Coronary artery (tissue), 2 donors: ENCODE measurements at regions not wholly inside any gene's neighbourhood (a gene's known extent, or its start where the extent isn't known, plus 50 kb on each side); places are given as distances from the start of the nearest gene placed in this dataset.

Experiments used
- DNase-seq: peaks from one replicate; pipeline ENCODE4 v3.0.0-alpha.2; 2017; ENCODE audit warnings: low spot score
- H3K27ac ChIP-seq, 2 donors: fragments of 200-600 bp; sonication (generic); one replicate each; pipeline ENCODE4 v1.5.1; 2016 to 2019
- H3K4me3 ChIP-seq: fragments of 200-600 bp; sonication (generic); 2 replicates; pipeline ENCODE4 v1.5.1; 2016; ENCODE audit warnings: mild to moderate bottlenecking, moderate library complexity
- TF ChIP-seq, protein P1 (sequence below): fragments of 200-600 bp; sonication (generic); IDR thresholded peaks from one replicate; pipeline ENCODE4 v1.5.1; 2019; ENCODE audit warnings: antibody characterized with exemption

DNA sequence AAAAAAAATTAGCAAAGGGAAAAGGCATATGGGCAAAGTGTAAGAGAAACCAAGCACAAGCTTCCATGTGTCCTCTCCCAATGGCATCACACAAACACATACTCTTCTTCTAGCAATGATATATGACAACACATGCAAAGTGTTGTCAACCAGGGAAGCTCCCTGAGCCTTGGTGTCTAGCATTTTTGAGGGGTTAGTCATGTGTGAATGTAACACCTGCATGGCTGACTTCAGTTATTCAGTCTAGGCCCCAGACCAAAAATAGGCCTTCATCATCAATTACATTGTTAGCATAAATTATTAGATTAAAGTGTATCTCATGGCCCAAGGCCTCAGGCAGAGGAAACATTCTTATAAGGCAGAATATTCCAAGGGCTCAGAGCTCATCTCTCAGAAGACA lies 450.0 kb downstream of the TLE1 start:
- DNase-seq, result no peak
- Histone ChIP-seq H3K4me3 (no peak overlapping the region), H3K27ac (no peak overlapping the region)
- TF ChIP-seq, protein P1, sequence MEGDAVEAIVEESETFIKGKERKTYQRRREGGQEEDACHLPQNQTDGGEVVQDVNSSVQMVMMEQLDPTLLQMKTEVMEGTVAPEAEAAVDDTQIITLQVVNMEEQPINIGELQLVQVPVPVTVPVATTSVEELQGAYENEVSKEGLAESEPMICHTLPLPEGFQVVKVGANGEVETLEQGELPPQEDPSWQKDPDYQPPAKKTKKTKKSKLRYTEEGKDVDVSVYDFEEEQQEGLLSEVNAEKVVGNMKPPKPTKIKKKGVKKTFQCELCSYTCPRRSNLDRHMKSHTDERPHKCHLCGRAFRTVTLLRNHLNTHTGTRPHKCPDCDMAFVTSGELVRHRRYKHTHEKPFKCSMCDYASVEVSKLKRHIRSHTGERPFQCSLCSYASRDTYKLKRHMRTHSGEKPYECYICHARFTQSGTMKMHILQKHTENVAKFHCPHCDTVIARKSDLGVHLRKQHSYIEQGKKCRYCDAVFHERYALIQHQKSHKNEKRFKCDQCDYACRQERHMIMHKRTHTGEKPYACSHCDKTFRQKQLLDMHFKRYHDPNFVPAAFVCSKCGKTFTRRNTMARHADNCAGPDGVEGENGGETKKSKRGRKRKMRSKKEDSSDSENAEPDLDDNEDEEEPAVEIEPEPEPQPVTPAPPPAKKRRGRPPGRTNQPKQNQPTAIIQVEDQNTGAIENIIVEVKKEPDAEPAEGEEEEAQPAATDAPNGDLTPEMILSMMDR, result no peak

DNA sequence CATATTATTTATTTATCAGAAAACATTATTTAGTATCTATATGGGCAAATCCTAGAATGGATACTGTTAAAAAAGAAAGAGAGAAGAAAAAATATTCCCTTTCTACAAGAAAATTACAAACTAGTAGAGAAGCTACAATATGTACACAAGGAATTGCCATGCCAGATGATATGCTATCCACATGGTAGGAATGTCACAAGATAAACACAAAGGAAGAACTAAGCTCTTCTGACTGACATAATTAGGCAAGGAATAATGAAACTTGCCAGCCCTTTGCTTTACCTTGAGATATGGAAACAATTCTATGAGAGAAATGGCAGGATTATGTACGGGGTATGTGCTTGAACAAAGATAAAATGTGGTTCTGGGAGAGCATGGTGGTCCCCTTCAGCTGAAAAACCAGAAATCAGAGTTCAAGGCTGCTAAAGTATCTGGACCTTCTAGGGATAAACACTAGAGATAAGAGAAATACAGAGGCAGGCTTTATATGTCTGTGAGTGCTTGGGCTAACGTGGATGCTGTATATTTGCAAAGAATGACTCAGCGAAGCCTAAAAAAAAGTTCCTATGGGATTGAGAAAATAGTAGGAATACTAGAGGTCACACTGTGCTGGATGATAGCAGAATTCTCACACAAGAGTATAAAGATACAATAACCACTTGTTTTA lies 451.6 kb downstream of the TLE1 start:
- no peak overlapping the region for H3K4me3 ChIP-seq
- TF ChIP-seq, protein P1, result no peak
- no peak for DNase-seq
- no peak overlapping the region for H3K27ac ChIP-seq

DNA sequence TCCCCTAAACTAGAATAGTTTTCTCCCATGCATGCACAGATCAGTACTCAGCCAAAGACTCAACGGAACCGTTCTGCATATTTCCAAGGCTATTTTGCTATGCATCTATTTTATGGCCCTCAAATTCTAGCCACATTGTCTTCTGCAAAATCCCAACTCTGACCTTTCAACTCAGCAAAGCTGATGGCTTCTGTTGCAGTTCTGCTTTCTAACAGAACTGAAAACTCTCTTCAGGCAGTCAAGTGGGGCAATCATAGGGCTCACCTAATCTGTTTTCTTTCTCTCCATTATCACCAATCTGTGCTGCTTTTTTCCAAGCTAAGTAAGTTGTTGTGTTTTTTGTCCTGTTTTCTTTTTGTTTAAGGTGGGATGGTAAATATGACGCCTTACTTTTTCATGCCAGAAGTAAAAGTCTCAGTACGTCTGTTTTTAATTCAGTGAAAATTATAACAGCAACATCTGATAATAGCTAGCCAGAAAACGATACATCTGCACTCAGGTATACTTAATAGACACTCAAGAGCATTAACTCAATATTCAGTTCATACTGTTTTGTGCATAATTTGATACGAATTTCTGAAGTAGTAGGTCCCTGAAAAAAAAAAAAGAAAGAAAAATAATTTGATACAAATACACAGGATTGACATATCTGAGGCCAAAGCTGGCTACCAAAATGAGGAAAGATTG lies 454.3 kb downstream of the TLE1 start:
- TF ChIP-seq, protein P1, result no peak
- no peak for DNase-seq
- Histone ChIP-seq H3K4me3 (no peak overlapping the region), H3K27ac (no peak overlapping the region)

DNA sequence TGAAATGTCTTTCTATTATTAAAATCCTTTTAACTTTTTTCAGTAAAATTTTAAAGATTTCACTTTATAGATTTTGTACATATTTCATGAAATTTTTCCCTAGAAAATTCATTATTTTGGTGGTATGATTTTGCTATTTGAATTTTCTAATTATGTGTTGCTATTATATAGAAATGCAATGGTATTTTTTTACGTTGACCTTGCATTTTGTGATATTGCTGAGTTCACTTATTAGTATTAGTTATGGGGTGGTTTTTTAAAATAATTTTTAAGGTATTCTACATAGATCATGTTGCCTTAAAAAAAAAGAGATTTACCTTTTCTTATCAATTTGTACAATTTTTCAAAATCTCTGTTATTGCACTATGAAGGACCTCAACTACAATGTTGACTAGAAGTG lies 458.3 kb downstream of the TLE1 start:
- TF ChIP-seq, protein P1, result no peak
- no peak for DNase-seq
- no peak overlapping the region for H3K4me3 ChIP-seq
- H3K27ac ChIP-seq, result no peak overlapping the region

DNA sequence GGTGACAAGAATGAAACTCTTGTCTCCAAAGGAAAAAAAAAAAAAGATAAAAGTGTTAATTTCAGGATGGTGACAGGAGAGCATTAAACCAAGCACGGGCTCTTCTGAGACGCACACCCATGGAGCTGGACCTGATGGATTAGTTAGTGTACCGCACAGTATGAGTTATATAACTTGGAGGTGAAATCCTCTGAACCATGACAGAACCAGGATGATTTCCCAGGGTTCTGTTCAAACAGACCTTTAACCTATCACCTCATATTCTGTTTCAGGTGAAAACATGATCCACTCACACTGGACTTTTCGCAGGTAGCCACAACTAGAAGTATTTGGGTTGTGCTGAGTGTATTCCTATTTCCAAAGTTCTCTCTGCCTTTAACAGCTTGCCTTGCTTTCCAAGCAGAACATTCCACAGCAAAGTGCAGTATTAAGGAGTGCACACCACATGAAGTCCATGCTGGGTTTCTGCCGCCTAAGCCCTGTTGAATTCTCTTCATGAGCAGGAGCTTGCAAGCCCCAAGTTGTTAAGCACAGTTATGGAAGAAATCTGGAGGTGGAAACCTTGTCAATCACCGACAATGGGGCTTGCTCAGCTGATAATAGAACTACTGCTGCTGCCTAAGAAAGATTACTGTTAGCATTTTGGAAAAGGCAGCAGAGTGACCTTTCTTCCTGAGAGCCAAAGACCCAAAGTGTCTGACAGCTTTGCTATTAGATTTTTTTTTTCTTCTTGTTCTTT lies 461.7 kb downstream of the TLE1 start:
- Histone ChIP-seq H3K27ac (no peak overlapping the region), H3K4me3 (no peak overlapping the region)
- DNase-seq, result no peak
- TF ChIP-seq, protein P1, result no peak

DNA sequence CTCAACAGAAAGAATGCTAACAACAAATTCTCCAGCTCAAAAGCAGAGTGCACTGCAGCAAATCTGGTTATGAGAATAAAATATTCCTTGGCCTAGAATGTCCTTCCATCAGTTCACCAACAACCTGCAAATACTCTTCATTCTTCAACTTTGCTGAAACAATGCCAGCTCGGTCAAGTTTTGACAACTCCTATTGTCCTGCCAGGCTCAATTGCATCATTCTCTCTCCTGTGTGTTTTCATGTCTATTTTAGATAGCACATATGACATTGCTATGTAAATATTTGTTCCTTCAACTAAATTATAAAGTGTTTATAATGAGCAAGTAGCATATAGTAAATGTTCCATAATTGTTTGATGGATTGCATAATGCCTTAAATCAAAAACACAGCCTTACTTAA lies 463.8 kb downstream of the TLE1 start:
- TF ChIP-seq, protein P1, result no peak
- DNase-seq, result no peak
- H3K4me3 ChIP-seq, result no peak overlapping the region
- H3K27ac ChIP-seq, result no peak overlapping the region
